ENCODE measurements at regions not wholly inside any gene's neighbourhood (a gene's known extent, or its start where the extent isn't known, plus 50 kb on each side); places are given as distances from the start of the nearest gene placed in this dataset.
"Not testable (repeated sequence)": the region's sequence is repeated elsewhere in the genome, so short reads cannot be mapped to it uniquely, and the experiment has no call there.

DNA sequence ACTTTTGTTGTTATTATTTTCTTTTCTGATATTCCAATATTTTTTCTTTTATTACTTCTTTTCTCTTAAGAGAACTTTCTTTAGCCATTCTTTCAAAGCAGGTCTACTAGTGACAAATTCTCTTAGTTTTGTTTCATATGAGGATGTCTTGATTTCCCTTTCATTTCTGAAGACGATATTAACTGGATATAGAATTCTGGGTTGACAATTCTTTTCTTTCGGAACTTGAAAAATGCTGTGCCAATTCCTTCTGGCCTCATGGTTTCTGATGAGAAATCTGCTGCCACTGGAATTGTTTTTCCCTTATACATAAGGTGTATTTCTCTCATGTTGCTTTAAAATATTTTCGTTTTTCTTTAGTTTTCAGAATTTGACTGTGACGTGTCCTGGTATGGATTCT lies 97.0 kb upstream of the KIF5B start:
- DNase-seq (ENCODE audit: low spot score in 2 of 2) (no peak), ATAC-seq (no peak)
- H3K9me3 Mint-ChIP-seq: peaks cover 5 to 7% of the 10 kb centered on the region in 2 donors
- peaks cover 21 to 22% of the 10 kb centered on the region in 2 donors for H3K36me3 Mint-ChIP-seq
- H3K27ac Mint-ChIP-seq: no peak overlapping the region

DNA sequence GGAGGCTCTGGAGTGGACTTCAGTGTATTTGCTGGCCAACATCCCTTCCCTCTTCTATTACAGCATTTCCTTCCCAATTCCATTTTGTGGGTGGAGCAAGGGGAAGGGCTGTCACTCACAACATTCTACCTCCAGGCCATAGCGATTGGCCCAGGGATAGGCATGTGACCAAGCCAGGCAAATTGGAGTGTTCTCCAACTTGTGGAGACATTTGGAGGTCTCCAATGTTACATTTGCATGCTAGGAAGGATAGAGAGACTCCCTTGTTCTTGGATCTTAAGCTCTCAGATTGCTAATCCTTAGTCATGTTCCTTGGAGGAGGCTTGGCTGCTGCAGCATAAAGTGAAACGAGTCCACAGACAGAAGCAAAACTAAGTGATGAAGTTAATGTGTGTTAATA lies 95.6 kb upstream of the KIF5B start:
- Mint-ChIP-seq H3K9me3 (peaks cover 5 to 12% of the 10 kb centered on the region in 2 donors), H3K36me3 (peaks cover 21 to 22% of the 10 kb centered on the region in 2 donors), H3K27ac (no peak overlapping the region)
- DNase-seq (ENCODE audit: low spot score in 2 of 2) (no peak), ATAC-seq (no peak)

- DNase-seq (ENCODE audit: low spot score in 2 of 2) (no peak), ATAC-seq (peak; percentile 2 to 58)
Observed at GRCh38 chr10:32150532-32151101, 94.4 kb upstream of the KIF5B start.

DNA sequence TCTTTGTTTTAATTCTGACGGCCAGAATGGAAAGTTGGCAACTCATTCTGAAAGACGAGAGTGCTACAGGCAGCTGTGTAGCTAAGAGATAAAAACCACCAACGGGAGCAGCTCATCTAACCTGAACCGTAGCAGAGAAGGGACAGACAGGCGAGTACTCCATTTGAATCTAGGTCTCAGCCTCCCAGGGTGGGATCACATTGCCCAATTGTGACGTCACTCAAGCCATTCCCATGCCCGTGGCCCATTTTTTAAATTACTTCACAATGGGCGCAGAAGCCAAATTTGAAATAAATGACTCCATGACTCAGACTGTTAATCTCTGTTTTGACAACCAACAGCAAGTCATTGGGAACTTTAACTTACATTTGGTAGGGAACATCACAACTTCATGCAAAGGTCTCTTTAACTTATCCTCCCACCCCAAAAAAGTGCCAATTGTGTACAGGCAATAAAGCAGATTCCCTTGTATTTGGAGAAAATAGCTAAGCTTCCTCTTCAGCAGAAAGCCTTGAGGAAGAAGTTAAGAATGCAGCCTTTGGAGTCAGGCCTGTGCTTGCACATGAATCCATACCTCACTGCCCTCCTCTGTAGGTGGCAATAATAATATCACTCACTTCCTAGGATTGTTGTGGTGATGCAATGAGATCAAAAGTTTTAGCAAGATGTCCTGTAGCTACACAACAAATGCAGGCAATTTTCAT lies 93.2 kb upstream of the KIF5B start:
- peak overlapping the region; percentile 24 to 90 for H3K27ac Mint-ChIP-seq
- peaks cover 14 to 16% of the 10 kb centered on the region in 2 donors for H3K36me3 Mint-ChIP-seq
- DNase-seq (ENCODE audit: low spot score in 2 of 2) (peak in 1 of 2 donors; percentile 51), ATAC-seq (peak; percentile 87)
- peaks cover 0 to 5% of the 10 kb centered on the region in 2 donors for H3K9me3 Mint-ChIP-seq

More at GRCh38 chr10:32150532-32151101, 94.4 kb upstream of the KIF5B start:
- peaks cover 21 to 22% of the 10 kb centered on the region in 2 donors for H3K36me3 Mint-ChIP-seq
- peak overlapping the region; percentile 41 to 90 for H3K27ac Mint-ChIP-seq
- H3K9me3 Mint-ChIP-seq: peaks cover 5 to 12% of the 10 kb centered on the region in 2 donors

- peak overlapping the region; percentile 24 to 90 for H3K27ac Mint-ChIP-seq
- ATAC-seq (peak in 1 of 2 donors; percentile 49), DNase-seq (ENCODE audit: low spot score in 2 of 2) (no peak)
- H3K9me3 Mint-ChIP-seq: peaks cover 0 to 5% of the 10 kb centered on the region in 2 donors
- H3K36me3 Mint-ChIP-seq: peaks cover 12 to 15% of the 10 kb centered on the region in 2 donors
Observed at GRCh38 chr10:32148864-32149251, 92.6 kb upstream of the KIF5B start.

- Mint-ChIP-seq H3K9me3 (peaks cover 0 to 5% of the 10 kb centered on the region in 2 donors), H3K27ac (no peak overlapping the region), H3K36me3 (peaks cover 4 to 9% of the 10 kb centered on the region in 2 donors)
- ATAC-seq (no peak), DNase-seq (ENCODE audit: low spot score in 2 of 2) (no peak)
Observed at GRCh38 chr10:32147730-32148129, 91.5 kb upstream of the KIF5B start.

DNA sequence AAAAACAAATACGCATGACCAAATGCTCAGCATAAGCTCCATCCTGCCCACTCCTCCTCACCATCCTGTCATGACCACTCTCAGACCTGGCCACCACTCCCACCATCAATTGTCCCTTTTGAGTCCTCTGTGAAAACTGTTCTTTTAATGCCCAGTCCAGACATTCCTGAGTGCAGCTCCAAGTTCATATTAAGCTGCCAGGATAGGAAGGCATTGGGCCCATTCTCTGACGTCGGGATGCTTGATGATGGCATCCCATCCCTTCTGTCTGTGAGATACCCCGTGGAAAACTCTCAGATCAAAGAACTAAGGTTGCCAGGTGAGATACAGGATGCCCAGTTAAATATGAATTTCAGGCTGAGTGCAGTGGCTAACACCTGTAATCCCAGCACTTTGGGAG lies 89.9 kb upstream of the KIF5B start:
- H3K27ac Mint-ChIP-seq: no peak overlapping the region

GRCh38 chr10:32144817-32145688 lies 88.8 kb upstream of the KIF5B start:
- no peak overlapping the region for H3K27ac Mint-ChIP-seq
- ATAC-seq (no peak), DNase-seq (ENCODE audit: low spot score in 2 of 2) (no peak)
- no peaks in the 10 kb centered on the region for H3K36me3 Mint-ChIP-seq
- H3K9me3 Mint-ChIP-seq: peaks cover 0 to 5% of the 10 kb centered on the region in 2 donors

More for the DNA sequence above, 89.9 kb upstream of the KIF5B start:
- Mint-ChIP-seq H3K9me3 (peaks cover 0 to 5% of the 10 kb centered on the region in 2 donors), H3K36me3 (no peaks in the 10 kb centered on the region)
- no peak for ATAC-seq
- no peak for DNase-seq (ENCODE audit: low spot score in 2 of 2)

GRCh38 chr10:32143302-32143847 lies 87.2 kb upstream of the KIF5B start:
- Mint-ChIP-seq H3K9me3 (peaks cover 0 to 5% of the 10 kb centered on the region in 2 donors), H3K27ac (no peak overlapping the region), H3K36me3 (no peaks in the 10 kb centered on the region)
- DNase-seq (ENCODE audit: low spot score in 2 of 2) (no peak), ATAC-seq (no peak)

GRCh38 chr10:32142646-32143045 lies 86.4 kb upstream of the KIF5B start:
- ATAC-seq (no peak), DNase-seq (ENCODE audit: low spot score in 2 of 2) (no peak)
- Mint-ChIP-seq H3K9me3 (no peaks in the 10 kb centered on the region), H3K27ac (no peak overlapping the region), H3K36me3 (no peaks in the 10 kb centered on the region)

DNA sequence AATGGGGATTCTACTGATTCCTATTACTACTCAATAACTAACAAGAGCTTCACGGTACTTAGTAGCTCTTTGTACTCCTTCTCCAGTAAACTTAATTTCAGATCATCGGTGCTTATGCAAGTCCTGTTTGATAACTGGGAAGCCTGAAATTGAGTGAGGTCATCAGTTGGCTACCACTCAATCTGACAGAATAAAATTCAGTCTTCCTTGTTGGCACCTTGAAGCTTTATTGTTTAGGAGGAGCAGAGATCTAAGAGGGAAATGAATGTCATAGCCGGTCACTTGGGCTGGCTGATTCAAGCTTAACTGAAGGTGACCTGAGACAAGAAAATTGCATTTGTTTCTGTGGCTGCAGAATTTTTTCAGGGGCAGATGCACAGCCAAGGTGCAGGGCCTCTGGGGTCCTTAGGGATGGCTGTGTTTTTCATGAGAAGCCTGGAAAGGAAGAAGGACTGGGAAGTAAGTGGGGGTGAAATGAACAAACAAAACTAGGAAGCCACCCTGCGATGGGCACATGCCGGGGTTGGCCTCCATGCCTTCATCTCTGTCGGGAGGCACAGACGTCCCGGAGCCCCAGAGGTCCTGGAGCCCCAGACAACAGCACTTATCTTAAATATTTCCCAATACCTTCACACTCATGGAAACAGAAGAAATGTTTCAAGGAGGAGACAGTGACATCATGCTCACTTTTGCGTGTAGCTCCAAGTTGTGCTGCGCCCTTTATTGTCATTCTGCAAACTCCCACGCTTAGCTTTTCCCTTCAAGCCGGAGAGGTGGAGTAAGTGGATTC lies 85.0 kb upstream of the KIF5B start:
- ATAC-seq (no peak), DNase-seq (ENCODE audit: low spot score in 2 of 2) (no peak)
- H3K27ac Mint-ChIP-seq: no peak overlapping the region
- H3K9me3 Mint-ChIP-seq: no peaks in the 10 kb centered on the region
- no peaks in the 10 kb centered on the region for H3K36me3 Mint-ChIP-seq

DNA sequence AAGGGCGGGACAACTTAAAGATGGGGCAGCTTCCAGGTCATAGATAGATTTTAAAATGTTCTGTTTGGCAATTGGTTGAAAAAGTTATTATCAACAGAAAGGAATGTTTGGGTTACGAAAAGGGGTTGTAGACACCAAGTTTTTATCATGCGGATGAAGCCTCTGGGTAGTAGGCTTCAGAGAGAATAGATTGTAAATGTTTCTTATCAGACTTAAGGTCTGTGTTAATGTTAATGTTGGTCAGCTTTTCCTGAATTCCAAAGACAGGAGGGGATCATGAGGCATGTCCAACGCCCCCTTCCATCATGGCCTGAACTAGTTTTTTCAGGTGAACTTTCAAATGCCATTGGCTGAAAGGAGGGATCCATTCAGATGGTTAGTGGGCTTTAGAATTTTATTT lies 84.2 kb upstream of the KIF5B start:
- Mint-ChIP-seq H3K9me3 (no peaks in the 10 kb centered on the region), H3K27ac (no peak overlapping the region), H3K36me3 (no peaks in the 10 kb centered on the region)
- DNase-seq (ENCODE audit: low spot score in 2 of 2) (no peak), ATAC-seq (no peak)

DNA sequence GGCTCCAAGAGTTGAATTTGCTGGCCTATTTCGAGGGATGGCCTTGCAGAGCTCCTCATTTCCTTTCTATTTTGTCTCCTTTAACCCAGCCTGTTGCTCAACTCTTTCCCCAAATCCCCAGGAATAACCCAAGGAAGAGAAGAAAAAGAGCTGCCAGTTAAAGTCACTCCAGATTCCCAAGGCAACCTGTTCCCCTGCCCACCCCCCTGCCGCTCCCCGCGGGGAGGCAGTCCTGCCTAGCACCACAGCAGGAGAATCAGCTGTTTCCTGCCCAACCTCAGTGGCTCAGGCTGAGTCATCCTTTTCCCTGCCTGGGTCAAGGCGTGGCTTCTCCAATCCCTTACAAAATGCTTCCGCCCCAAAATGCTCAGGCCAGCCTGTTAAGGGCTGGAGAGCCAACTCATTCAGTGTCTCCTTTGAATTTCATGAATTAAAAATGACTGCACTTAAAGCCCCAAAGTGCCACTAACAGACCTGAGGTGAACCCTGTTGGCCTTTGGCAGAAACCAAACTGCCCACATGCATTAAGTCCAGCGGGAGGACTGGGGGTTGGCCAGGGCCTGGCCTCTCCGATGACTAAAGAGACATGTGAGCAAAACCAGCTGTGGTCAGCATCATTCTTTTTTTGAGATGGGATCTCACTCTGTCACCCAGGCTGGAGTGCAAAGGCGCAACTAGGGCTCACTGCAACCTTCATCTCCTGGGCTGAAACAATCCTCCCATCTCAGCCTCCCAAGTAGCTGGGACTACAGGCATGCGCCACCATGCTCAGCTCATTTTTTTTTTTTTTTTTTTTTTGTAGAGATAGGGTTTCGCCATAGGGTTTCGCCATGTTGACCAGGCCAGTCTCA lies 83.2 kb upstream of the KIF5B start:
- ATAC-seq: peak; percentile 40 to 83

GRCh38 chr10:32136927-32137326 lies 80.7 kb upstream of the KIF5B start:
- ATAC-seq, H3K36me3 Mint-ChIP-seq, H3K9me3 Mint-ChIP-seq: not testable (repeated sequence)

More for the DNA sequence above, 83.2 kb upstream of the KIF5B start:
- H3K9me3 Mint-ChIP-seq: no peaks in the 10 kb centered on the region
- DNase-seq (ENCODE audit: low spot score in 2 of 2): no peak
- H3K36me3 Mint-ChIP-seq: no peaks in the 10 kb centered on the region
- H3K27ac Mint-ChIP-seq: no peak overlapping the region

DNA sequence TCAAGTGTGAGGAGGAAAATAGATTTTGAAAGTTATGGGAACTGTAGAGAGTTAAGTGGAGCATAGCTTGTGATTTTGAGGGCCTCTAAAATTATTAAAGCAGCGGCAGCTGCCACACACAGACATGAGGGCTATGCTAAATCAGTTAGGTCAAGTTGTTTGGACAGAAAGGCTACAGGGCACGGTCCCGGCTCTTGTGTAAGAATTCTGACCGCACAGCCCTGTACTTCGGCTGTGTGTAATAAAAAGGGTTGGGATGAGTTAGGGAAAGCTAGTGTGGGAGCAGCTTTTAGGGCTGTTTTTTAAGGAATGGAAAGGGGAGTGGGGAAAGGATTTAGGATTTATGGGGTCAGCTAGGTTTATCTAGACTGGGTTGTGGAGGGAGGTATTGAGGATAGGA lies 79.6 kb upstream of the KIF5B start:
- not testable (repeated sequence) for H3K27ac Mint-ChIP-seq; H3K36me3 Mint-ChIP-seq; ATAC-seq; H3K9me3 Mint-ChIP-seq; DNase-seq (ENCODE audit: low spot score in 2 of 2)

More at GRCh38 chr10:32136927-32137326, 80.7 kb upstream of the KIF5B start:
- not testable (repeated sequence) for DNase-seq (ENCODE audit: low spot score in 2 of 2); H3K27ac Mint-ChIP-seq
